IMR-90 (cell line): ENCODE measurements at regions not wholly inside any gene's neighbourhood (a gene's known extent, or its start where the extent isn't known, plus 50 kb on each side); places are given as distances from the start of the nearest gene placed in this dataset.

Source experiments
- CEBPB ChIP-seq: IDR thresholded peaks from 2 replicates; pipeline ENCODE4 v1.6.1; 2012; ENCODE audit warnings: low read depth, low read length, improper control_type of control experiment
- POLR2A ChIP-seq: IDR thresholded peaks from 2 replicates; pipeline ENCODE4 v1.6.1; 2012; ENCODE audit warnings: mild to moderate bottlenecking, low read depth, low read length
- RFX5 ChIP-seq: IDR thresholded peaks from 2 replicates; pipeline ENCODE4 v1.8.0; 2012; ENCODE audit warnings: low read depth, mild to moderate bottlenecking, low read length, moderate library complexity
- TF ChIP-seq, protein P1 (sequence below): conservative IDR thresholded peaks from 2 replicates; pipeline ENCODE4 v1.5.1; 2012; ENCODE audit warnings: mild to moderate bottlenecking, low read depth, low read length, improper control_type of control experiment
- TF ChIP-seq, protein P2 (sequence below): fragments of 150-350 bp; IDR thresholded peaks from 2 replicates; pipeline ENCODE4 v1.6.1; 2017; ENCODE audit warnings: mild to moderate bottlenecking, antibody characterized with exemption, low read length, low read depth

DNA sequence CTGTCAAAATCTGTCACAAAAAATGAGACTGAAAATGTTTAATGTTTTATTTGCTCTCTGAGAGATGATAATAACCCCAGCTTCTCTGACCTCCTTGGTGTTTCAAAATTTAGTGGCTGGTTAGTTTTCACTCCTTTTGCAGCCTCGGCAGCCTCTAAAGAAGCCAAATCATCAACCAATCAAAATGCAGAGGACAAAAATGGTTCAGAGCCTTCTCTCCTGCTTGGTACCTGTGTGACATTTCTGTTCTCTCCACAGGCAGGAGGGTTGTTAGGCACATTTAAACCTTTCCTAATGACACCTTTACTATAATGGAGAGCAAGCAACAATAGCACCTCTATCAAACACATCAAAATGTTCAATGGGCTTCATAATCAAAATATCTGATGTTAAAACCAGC, 375.5 kb downstream of the HACE1 start:
- TF ChIP-seq CEBPB (no peak), POLR2A (no peak), RFX5 (no peak)
- TF ChIP-seq, protein P1, sequence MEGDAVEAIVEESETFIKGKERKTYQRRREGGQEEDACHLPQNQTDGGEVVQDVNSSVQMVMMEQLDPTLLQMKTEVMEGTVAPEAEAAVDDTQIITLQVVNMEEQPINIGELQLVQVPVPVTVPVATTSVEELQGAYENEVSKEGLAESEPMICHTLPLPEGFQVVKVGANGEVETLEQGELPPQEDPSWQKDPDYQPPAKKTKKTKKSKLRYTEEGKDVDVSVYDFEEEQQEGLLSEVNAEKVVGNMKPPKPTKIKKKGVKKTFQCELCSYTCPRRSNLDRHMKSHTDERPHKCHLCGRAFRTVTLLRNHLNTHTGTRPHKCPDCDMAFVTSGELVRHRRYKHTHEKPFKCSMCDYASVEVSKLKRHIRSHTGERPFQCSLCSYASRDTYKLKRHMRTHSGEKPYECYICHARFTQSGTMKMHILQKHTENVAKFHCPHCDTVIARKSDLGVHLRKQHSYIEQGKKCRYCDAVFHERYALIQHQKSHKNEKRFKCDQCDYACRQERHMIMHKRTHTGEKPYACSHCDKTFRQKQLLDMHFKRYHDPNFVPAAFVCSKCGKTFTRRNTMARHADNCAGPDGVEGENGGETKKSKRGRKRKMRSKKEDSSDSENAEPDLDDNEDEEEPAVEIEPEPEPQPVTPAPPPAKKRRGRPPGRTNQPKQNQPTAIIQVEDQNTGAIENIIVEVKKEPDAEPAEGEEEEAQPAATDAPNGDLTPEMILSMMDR: no peak
- TF ChIP-seq, protein P2, sequence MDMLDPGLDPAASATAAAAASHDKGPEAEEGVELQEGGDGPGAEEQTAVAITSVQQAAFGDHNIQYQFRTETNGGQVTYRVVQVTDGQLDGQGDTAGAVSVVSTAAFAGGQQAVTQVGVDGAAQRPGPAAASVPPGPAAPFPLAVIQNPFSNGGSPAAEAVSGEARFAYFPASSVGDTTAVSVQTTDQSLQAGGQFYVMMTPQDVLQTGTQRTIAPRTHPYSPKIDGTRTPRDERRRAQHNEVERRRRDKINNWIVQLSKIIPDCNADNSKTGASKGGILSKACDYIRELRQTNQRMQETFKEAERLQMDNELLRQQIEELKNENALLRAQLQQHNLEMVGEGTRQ: no peak
